Astrocyte (in vitro differentiated cells and primary cell): ENCODE measurements at regions not wholly inside any gene's neighbourhood (a gene's known extent, or its start where the extent isn't known, plus 50 kb on each side); places are given as distances from the start of the nearest gene placed in this dataset.

Experiments
- DNase-seq: peaks from one replicate; pipeline ENCODE4 v3.0.0-alpha.2; 2010; ENCODE audit warnings: low read depth
- FAIRE-seq: peaks from 2 replicates; lab custom pipeline; 2011; peaks lifted over from hg19 to GRCh38; lab: Jason Lieb, UNC
- H2AFZ ChIP-seq: 2 replicates; pipeline ENCODE4 v1.6.0; 2012; ENCODE audit warnings: low read depth, low read length, inconsistent platforms
- H3K27ac ChIP-seq: 2 replicates; pipeline ENCODE4 v1.5.1; 2011; ENCODE audit warnings: low read depth, low read length, inconsistent platforms
- H3K27me3 ChIP-seq: 2 replicates; pipeline ENCODE4 v1.6.0; 2011; ENCODE audit warnings: low read length, inconsistent platforms; ENCODE audit not compliant: insufficient read depth
- H3K36me3 ChIP-seq: 2 replicates; pipeline ENCODE4 v1.5.1; 2011; ENCODE audit warnings: low read length, inconsistent platforms; ENCODE audit not compliant: insufficient read depth
- H3K4me1 ChIP-seq: 2 replicates; pipeline ENCODE4 v1.5.1; 2011; ENCODE audit warnings: low read length, inconsistent platforms; ENCODE audit not compliant: insufficient read depth
- H3K4me2 ChIP-seq: 2 replicates; pipeline ENCODE4 v1.6.0; 2012; ENCODE audit warnings: low read length, inconsistent platforms
- H3K4me3 ChIP-seq: 2 replicates; pipeline ENCODE4 v1.5.1; 2011; ENCODE audit warnings: low read depth, mild to moderate bottlenecking, low read length, inconsistent platforms; ENCODE audit not compliant: insufficient read depth
- H3K79me2 ChIP-seq: 2 replicates; pipeline ENCODE4 v1.6.0; 2012; ENCODE audit warnings: mild to moderate bottlenecking, low read length, inconsistent platforms; ENCODE audit not compliant: insufficient read depth
- H3K9ac ChIP-seq: 2 replicates; pipeline ENCODE4 v1.6.0; 2012; ENCODE audit warnings: mild to moderate bottlenecking, low read length, inconsistent platforms
- H3K9me3 ChIP-seq: 2 replicates; pipeline ENCODE4 v1.5.1; 2012; ENCODE audit warnings: low read depth, mild to moderate bottlenecking, low read length, inconsistent platforms; ENCODE audit not compliant: insufficient read depth
- H4K20me1 ChIP-seq: 2 replicates; pipeline ENCODE4 v1.6.0; 2012; ENCODE audit warnings: low read length, inconsistent platforms; ENCODE audit not compliant: insufficient read depth
- H3K27ac Mint-ChIP-seq: one replicate; pipeline ENCODE4 v1.8.0; 2021; ENCODE audit warnings: mild to moderate bottlenecking, mixed read lengths; ENCODE audit not compliant: unreplicated experiment
- H3K27me3 Mint-ChIP-seq: one replicate; pipeline ENCODE4 v1.8.0; 2021; ENCODE audit warnings: low read depth, mixed read lengths; ENCODE audit not compliant: unreplicated experiment
- H3K36me3 Mint-ChIP-seq: one replicate; pipeline ENCODE4 v1.8.0; 2021; ENCODE audit warnings: low read depth, mixed read lengths; ENCODE audit not compliant: unreplicated experiment
- H3K4me1 Mint-ChIP-seq: one replicate; pipeline ENCODE4 v1.8.0; 2021; ENCODE audit warnings: low read depth, mixed read lengths; ENCODE audit not compliant: unreplicated experiment
- H3K4me3 Mint-ChIP-seq: one replicate; pipeline ENCODE4 v1.8.0; 2021; ENCODE audit warnings: mild to moderate bottlenecking, moderate library complexity, mixed read lengths; ENCODE audit not compliant: unreplicated experiment
- H3K9me3 Mint-ChIP-seq: one replicate; pipeline ENCODE4 v1.8.0; 2021; ENCODE audit warnings: mild to moderate bottlenecking, mixed read lengths; ENCODE audit not compliant: unreplicated experiment
- EZH2 ChIP-seq: IDR thresholded peaks from 2 replicates; pipeline ENCODE4 v1.6.1; 2012; ENCODE audit warnings: mild to moderate bottlenecking, low read length, inconsistent platforms; ENCODE audit not compliant: insufficient read depth
- TF ChIP-seq, protein P1 (sequence below): IDR thresholded peaks from 2 replicates; pipeline ENCODE4 v1.5.1; 2011; ENCODE audit warnings: low read depth, mild to moderate bottlenecking, inconsistent platforms, low read length, moderate library complexity; ENCODE audit not compliant: insufficient read depth

GRCh38 chrX:21255032-21255618 lies 119.1 kb upstream of the CNKSR2 start:
- no peaks in the 10 kb centered on the region for H3K27me3 Mint-ChIP-seq
- no peaks in the 10 kb centered on the region for H4K20me1 ChIP-seq
- H3K9me3 Mint-ChIP-seq = no peaks in the 10 kb centered on the region
- DNase-seq = no peak
- no peak overlapping the region for H2AFZ ChIP-seq
- H3K27ac ChIP-seq = no peak overlapping the region
- no peaks in the 10 kb centered on the region for H3K9me3 ChIP-seq
- H3K36me3 ChIP-seq = no peaks in the 10 kb centered on the region
- no peaks in the 10 kb centered on the region for H3K79me2 ChIP-seq
- TF ChIP-seq, protein P1, sequence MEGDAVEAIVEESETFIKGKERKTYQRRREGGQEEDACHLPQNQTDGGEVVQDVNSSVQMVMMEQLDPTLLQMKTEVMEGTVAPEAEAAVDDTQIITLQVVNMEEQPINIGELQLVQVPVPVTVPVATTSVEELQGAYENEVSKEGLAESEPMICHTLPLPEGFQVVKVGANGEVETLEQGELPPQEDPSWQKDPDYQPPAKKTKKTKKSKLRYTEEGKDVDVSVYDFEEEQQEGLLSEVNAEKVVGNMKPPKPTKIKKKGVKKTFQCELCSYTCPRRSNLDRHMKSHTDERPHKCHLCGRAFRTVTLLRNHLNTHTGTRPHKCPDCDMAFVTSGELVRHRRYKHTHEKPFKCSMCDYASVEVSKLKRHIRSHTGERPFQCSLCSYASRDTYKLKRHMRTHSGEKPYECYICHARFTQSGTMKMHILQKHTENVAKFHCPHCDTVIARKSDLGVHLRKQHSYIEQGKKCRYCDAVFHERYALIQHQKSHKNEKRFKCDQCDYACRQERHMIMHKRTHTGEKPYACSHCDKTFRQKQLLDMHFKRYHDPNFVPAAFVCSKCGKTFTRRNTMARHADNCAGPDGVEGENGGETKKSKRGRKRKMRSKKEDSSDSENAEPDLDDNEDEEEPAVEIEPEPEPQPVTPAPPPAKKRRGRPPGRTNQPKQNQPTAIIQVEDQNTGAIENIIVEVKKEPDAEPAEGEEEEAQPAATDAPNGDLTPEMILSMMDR = no peak
- TF ChIP-seq EZH2 = no peak
- no peak overlapping the region for H3K9ac ChIP-seq
- H3K27ac Mint-ChIP-seq = no peak overlapping the region
- no peaks in the 10 kb centered on the region for H3K27me3 ChIP-seq
- no peak overlapping the region for H3K4me2 ChIP-seq
- H3K36me3 Mint-ChIP-seq = no peaks in the 10 kb centered on the region
- H3K4me1 Mint-ChIP-seq = no peaks in the 10 kb centered on the region
- no peak overlapping the region for H3K4me3 ChIP-seq
- no peak for FAIRE-seq
- no peaks in the 10 kb centered on the region for H3K4me1 ChIP-seq
- no peak overlapping the region for H3K4me3 Mint-ChIP-seq

- no peak overlapping the region for H3K9ac ChIP-seq
- no peaks in the 10 kb centered on the region for H3K79me2 ChIP-seq
- H3K27me3 ChIP-seq = no peaks in the 10 kb centered on the region
- no peak for FAIRE-seq
- no peaks in the 10 kb centered on the region for H3K36me3 ChIP-seq
- H3K9me3 ChIP-seq = no peaks in the 10 kb centered on the region
- H3K4me1 ChIP-seq = no peaks in the 10 kb centered on the region
- H3K4me3 ChIP-seq = no peak overlapping the region
- TF ChIP-seq, protein P1 = no peak
- no peak for TF ChIP-seq EZH2
- Mint-ChIP-seq H3K4me1 (peaks cover 2% of the 10 kb centered on the region), H3K4me3 (no peak overlapping the region), H3K36me3 (no peaks in the 10 kb centered on the region), H3K27me3 (no peaks in the 10 kb centered on the region), H3K27ac (no peak overlapping the region), H3K9me3 (peaks cover 3% of the 10 kb centered on the region)
- no peak for DNase-seq
- no peak overlapping the region for H3K27ac ChIP-seq
- no peak overlapping the region for H2AFZ ChIP-seq
- no peaks in the 10 kb centered on the region for H4K20me1 ChIP-seq
- H3K4me2 ChIP-seq = no peak overlapping the region
Measured at GRCh38 chrX:21266949-21267348, 107.3 kb upstream of the CNKSR2 start.

DNA sequence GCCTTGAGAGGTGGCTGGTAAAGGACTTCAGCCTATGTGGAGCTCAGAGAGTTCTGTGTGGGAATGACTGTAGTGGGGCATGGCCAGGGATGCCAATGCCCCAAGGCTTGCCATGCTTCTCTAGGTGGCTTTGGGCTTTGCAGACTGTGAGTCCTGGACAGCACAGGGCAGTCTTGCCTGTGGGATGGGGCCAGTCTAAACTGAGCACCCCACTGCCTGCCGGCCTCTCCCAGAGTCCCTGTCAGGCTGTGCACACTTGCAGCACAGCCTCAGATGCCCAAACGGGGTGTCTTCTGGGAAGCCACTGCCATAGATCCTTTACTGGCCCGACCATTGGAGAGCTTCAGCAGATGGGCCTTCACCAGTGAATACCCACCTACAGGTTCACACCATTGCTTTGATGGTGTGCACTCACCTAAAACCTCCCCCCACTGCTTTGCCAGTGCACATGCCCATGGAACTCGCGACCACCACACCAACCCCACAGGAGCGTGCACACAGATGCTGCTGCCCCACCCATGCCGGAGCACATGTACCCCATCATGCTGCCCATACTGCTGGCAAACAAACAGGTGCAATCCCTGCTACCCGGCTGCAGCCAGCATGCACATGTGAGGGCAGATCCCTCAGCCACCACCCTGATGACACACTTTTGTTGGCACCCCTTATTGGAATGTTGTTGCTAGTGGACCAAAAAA lies 97.3 kb upstream of the CNKSR2 start:
- Mint-ChIP-seq H3K9me3 (peaks cover 3% of the 10 kb centered on the region), H3K4me1 (no peaks in the 10 kb centered on the region), H3K27ac (no peak overlapping the region), H3K36me3 (no peaks in the 10 kb centered on the region), H3K4me3 (no peak overlapping the region), H3K27me3 (no peaks in the 10 kb centered on the region)
- Histone ChIP-seq H3K4me2 (no peak overlapping the region), H3K36me3 (no peaks in the 10 kb centered on the region), H3K4me3 (no peak overlapping the region), H3K27ac (no peak overlapping the region), H2AFZ (no peak overlapping the region), H3K79me2 (no peaks in the 10 kb centered on the region), H3K4me1 (no peaks in the 10 kb centered on the region), H4K20me1 (no peaks in the 10 kb centered on the region), H3K9ac (no peak overlapping the region), H3K9me3 (no peaks in the 10 kb centered on the region), H3K27me3 (no peaks in the 10 kb centered on the region)
- DNase-seq (no peak), FAIRE-seq (peak; percentile 73)
- TF ChIP-seq, protein P1 = no peak
- TF ChIP-seq EZH2 = no peak
